HUES64 (cell line): ENCODE measurements at regions not wholly inside any gene's neighbourhood (a gene's known extent, or its start where the extent isn't known, plus 50 kb on each side); places are given as distances from the start of the nearest gene placed in this dataset.
A peak's percentile ranks its signal among the peaks of the same experiment; 100 is the strongest.

Experiments
- H3K27ac ChIP-seq: 2 replicates; pipeline ENCODE4 v1.7.0; 2013; ENCODE audit warnings: low read depth, low read length, inconsistent platforms
- H3K27me3 ChIP-seq: 2 replicates; pipeline ENCODE4 v1.6.1; 2013; ENCODE audit warnings: mild to moderate bottlenecking, low read length; ENCODE audit not compliant: insufficient read depth
- H3K36me3 ChIP-seq: 2 replicates; pipeline ENCODE4 v1.6.1; 2013; ENCODE audit warnings: mild to moderate bottlenecking, low read length; ENCODE audit not compliant: insufficient read depth
- H3K4me1 ChIP-seq: 2 replicates; pipeline ENCODE4 v1.6.1; 2013; ENCODE audit warnings: mild to moderate bottlenecking, low read length, moderate library complexity; ENCODE audit not compliant: insufficient read depth
- H3K4me3 ChIP-seq: 2 replicates; pipeline ENCODE4 v1.5.1; 2013; ENCODE audit warnings: mild to moderate bottlenecking, low read length, moderate library complexity
- H3K9ac ChIP-seq: 2 replicates; pipeline ENCODE4 v1.6.1; 2013; ENCODE audit warnings: mild to moderate bottlenecking, low read depth, low read length
- H3K9me3 ChIP-seq: 2 replicates; pipeline ENCODE4 v1.6.1; 2013; ENCODE audit warnings: low read depth, low read length; ENCODE audit not compliant: insufficient read depth
- WGBS: fragments of 150-250, 120-280 bp; methylation state at CpG from one replicate; pipeline ENCODE4 v1.1.7; 2013; ENCODE audit warnings: missing lambda C conversion rate; 5-methylcytosine and 5-hydroxymethylcytosine counted together

GRCh38 chr1:10888291-10888690 lies 91.8 kb upstream of the CASZ1 start:
- H3K27ac ChIP-seq, result no peak overlapping the region
- H3K9me3 ChIP-seq, result no peaks in the 10 kb centered on the region
- 5% methylated on average over 23 of the region's 23 CpGs for WGBS
- peaks cover 37% of the 10 kb centered on the region for H3K27me3 ChIP-seq
- peaks cover 17% of the 10 kb centered on the region for H3K4me1 ChIP-seq
- H3K36me3 ChIP-seq, result no peaks in the 10 kb centered on the region
- no peak overlapping the region for H3K9ac ChIP-seq
- H3K4me3 ChIP-seq, result peak overlapping the region; percentile 42

GRCh38 chr1:10888791-10889649 lies 92.6 kb upstream of the CASZ1 start:
- H3K9ac ChIP-seq, result no peak overlapping the region; the same call in 1 of the 2 replicates
- H3K27ac ChIP-seq, result no peak overlapping the region
- peaks cover 17% of the 10 kb centered on the region for H3K4me1 ChIP-seq
- H3K9me3 ChIP-seq, result no peaks in the 10 kb centered on the region
- H3K36me3 ChIP-seq, result no peaks in the 10 kb centered on the region
- WGBS, result 4% methylated on average over 66 of the region's 66 CpGs
- H3K4me3 ChIP-seq, result peak overlapping the region; percentile 54
- peaks cover 37% of the 10 kb centered on the region for H3K27me3 ChIP-seq

DNA sequence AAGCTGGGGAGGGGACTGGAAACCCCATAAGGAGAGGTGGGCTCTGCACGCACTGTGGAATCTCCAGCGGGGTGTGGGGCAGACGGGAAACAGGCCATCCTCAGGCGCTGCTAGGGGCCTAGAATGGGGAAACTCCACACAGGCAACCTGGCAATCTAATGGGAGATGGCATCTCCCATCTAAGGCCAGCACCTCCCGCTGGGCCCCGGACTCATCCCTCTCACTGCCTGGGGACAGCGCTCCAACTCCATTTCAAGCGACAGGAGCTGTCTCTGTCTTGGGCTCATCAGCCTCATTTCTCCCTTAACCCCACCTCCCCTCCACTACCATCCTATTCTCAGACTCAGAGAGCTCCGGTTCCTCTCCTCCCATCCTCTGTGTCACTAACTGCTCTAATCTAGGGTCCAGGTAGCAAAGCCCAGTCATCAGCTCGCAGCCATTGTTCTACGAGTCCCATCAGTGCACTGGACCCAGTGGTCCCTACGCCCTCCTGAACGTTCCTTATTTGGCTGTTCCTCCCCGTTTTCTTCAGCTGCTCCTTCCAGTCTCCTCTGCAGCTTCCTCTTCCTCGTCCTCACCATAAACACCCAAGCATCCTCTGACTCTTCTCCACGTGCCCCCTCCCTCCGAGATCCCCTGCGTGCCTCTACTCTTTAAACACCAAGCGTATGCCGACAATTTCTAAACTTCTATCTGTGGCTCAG lies 93.4 kb upstream of the CASZ1 start:
- Histone ChIP-seq H3K9ac (no peak overlapping the region), H3K4me1 (peaks cover 17% of the 10 kb centered on the region), H3K27ac (no peak overlapping the region), H3K4me3 (peak overlapping the region; percentile 54; the same call in 1 of the 2 replicates), H3K27me3 (peaks cover 37% of the 10 kb centered on the region), H3K9me3 (no peaks in the 10 kb centered on the region), H3K36me3 (no peaks in the 10 kb centered on the region)
- 61% methylated on average over 20 of the region's 20 CpGs for WGBS

DNA sequence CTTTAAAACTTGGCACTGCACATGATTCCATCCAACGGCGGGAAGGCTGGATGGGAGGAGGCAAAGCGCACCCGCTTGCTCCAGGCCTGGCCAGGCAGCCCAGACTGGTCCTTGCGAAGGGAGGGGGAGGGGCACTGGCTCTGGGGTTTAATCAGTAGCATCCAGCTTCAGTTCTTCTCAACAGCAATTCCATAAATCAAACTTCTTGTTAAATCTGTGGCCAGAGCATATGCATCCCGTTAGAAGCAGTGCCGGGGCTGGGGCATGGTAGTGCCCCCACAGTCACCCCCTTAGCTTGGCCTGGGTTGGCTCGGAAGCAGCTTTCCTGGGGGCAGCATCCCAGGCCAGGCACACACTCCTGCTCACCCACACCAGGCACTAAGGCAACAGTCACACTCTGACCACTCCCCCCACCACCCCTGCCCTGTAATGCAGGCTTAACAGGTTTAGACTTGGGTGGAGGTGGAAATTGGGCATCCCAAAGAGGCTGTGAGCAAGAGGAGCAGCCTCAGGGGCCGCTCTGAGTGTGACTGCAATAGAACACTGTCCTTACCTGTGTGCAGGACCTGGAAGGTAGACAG lies 94.1 kb upstream of the CASZ1 start:
- H3K4me3 ChIP-seq, result no peak overlapping the region
- peaks cover 37% of the 10 kb centered on the region for H3K27me3 ChIP-seq
- no peak overlapping the region for H3K27ac ChIP-seq
- peaks cover 17% of the 10 kb centered on the region for H3K4me1 ChIP-seq
- no peaks in the 10 kb centered on the region for H3K9me3 ChIP-seq
- H3K9ac ChIP-seq, result no peak overlapping the region
- no peaks in the 10 kb centered on the region for H3K36me3 ChIP-seq
- 65% methylated on average over 9 of the region's 9 CpGs for WGBS

DNA sequence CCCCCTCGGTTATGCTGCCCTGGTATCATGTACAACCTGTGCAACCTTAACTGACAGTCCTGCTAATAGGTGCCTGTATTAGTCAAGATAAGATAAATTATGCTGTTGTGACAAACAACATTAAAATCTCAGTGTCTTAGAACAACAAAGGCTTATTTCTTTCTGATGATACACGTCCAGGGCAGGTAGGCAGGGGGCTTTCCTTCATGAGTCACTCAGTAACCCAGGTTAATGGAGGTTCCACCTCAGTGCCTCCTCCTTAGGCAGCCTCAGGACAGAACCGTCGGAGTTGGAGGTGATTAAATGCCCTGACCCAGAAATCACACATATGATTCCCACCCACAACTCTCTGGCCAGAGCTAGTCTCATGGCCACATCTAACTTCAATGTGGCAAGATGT lies 94.6 kb upstream of the CASZ1 start:
- no peak overlapping the region for H3K9ac ChIP-seq
- no peak overlapping the region for H3K4me3 ChIP-seq
- no peaks in the 10 kb centered on the region for H3K36me3 ChIP-seq
- peaks cover 17% of the 10 kb centered on the region for H3K4me1 ChIP-seq
- H3K27me3 ChIP-seq, result peaks cover 37% of the 10 kb centered on the region
- 78% methylated on average over 4 of the region's 4 CpGs for whole genome bisulfite sequencing
- H3K9me3 ChIP-seq, result no peaks in the 10 kb centered on the region
- no peak overlapping the region for H3K27ac ChIP-seq

GRCh38 chr1:10892138-10893065 lies 96.0 kb upstream of the CASZ1 start:
- H3K4me3 ChIP-seq, result no peak overlapping the region
- no peaks in the 10 kb centered on the region for H3K36me3 ChIP-seq
- peaks cover 17% of the 10 kb centered on the region for H3K4me1 ChIP-seq
- no peak overlapping the region for H3K9ac ChIP-seq
- H3K9me3 ChIP-seq, result no peaks in the 10 kb centered on the region
- 91% methylated on average over 5 of the region's 5 CpGs for WGBS
- H3K27ac ChIP-seq, result no peak overlapping the region
- peaks cover 36% of the 10 kb centered on the region for H3K27me3 ChIP-seq

DNA sequence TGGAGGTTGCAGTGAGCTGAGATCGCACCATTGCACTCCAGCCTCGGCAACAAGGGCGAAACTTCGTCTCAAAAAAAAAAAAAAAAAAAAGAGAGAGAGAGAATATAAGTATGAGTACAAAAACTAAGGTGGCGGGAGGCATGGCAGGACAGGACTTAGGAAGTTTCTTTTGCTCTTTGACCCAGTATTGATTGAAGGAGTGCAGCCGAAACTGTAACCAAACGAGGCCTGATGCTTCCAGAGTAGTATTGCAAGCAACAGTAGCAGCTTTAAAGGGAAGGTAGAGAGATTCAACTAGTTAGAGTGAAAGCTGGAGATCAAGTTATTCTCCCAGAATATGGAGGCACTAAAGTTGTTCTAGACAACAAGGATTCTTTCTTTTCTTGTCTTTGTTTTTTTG lies 99.2 kb upstream of the CASZ1 start:
- 90% methylated on average over 7 of the region's 7 CpGs for WGBS
- H3K4me1 ChIP-seq, result peaks cover 4% of the 10 kb centered on the region
- peaks cover 7% of the 10 kb centered on the region; the same call in 1 of the 2 replicates for H3K27me3 ChIP-seq

DNA sequence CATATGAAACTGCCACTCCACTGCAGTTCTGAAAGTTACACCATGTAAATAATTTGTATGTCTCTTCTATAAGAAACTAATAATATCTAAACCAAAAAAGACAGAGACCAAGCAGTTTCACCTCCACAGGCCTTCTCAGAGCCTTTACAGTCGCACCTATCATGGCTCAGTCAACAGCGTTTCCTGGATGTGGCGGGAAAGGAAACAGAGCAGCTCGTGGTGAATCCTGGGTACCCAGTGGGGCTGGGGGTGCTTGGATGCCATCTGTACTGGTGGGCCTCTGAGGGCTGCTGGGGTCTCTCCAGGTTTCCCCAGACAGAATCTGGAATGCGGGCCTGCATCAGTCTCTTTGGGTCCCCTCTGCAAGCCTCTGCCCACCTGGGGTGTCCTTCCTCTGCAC lies 100.2 kb upstream of the CASZ1 start:
- no peak overlapping the region for H3K4me3 ChIP-seq
- H3K9me3 ChIP-seq, result no peaks in the 10 kb centered on the region
- no peaks in the 10 kb centered on the region; the same call in 1 of the 2 replicates for H3K27me3 ChIP-seq
- H3K9ac ChIP-seq, result no peak overlapping the region
- peaks cover 14% of the 10 kb centered on the region for H3K4me1 ChIP-seq
- H3K36me3 ChIP-seq, result no peaks in the 10 kb centered on the region
- H3K27ac ChIP-seq, result no peak overlapping the region
- 92% methylated on average over 5 of the region's 5 CpGs for WGBS

More for the DNA sequence above, 99.2 kb upstream of the CASZ1 start:
- no peaks in the 10 kb centered on the region for H3K36me3 ChIP-seq
- no peak overlapping the region for H3K9ac ChIP-seq
- no peaks in the 10 kb centered on the region for H3K9me3 ChIP-seq
- H3K27ac ChIP-seq, result no peak overlapping the region
- H3K4me3 ChIP-seq, result no peak overlapping the region

GRCh38 chr1:10897321-10897980 lies 101.0 kb upstream of the CASZ1 start:
- Histone ChIP-seq H3K27me3 (no peaks in the 10 kb centered on the region; the same call in 1 of the 2 replicates), H3K27ac (no peak overlapping the region), H3K36me3 (no peaks in the 10 kb centered on the region), H3K4me1 (peaks cover 21% of the 10 kb centered on the region), H3K9ac (no peak overlapping the region), H3K9me3 (no peaks in the 10 kb centered on the region), H3K4me3 (no peak overlapping the region)
- WGBS, result 87% methylated on average over 13 of the region's 13 CpGs
